Smooth muscle cell (in vitro differentiated cells): ENCODE measurements at regions not wholly inside any gene's neighbourhood (a gene's known extent, or its start where the extent isn't known, plus 50 kb on each side); places are given as distances from the start of the nearest gene placed in this dataset.
A peak's percentile ranks its signal among the peaks of the same experiment; 100 is the strongest.

Experiments
- DNase-seq: peaks from one replicate; lab custom pipeline; 2025; ENCODE audit not compliant: unreplicated experiment; lab: John Stamatoyannopoulos, UW
- H2AFZ ChIP-seq: fragments of 200-600 bp; sonication (generic); 2 replicates; pipeline ENCODE4 v1.6.0; 2016; ENCODE audit warnings: antibody characterized with exemption, low read depth, mild to moderate bottlenecking
- H3F3A ChIP-seq: fragments of 200-600 bp; sonication (generic); 2 replicates; pipeline ENCODE4 v1.6.0; 2017; ENCODE audit warnings: antibody characterized with exemption, low read depth
- H3K27ac ChIP-seq: fragments of 200-600 bp; sonication (generic); 2 replicates; pipeline ENCODE4 v1.5.1; 2016; ENCODE audit warnings: low read depth, mild to moderate bottlenecking
- H3K27me3 ChIP-seq: fragments of 200-600 bp; sonication (generic); 2 replicates; pipeline ENCODE4 v1.6.1; 2016; ENCODE audit warnings: low read depth, mild to moderate bottlenecking
- H3K36me3 ChIP-seq: fragments of 200-600 bp; sonication (generic); 2 replicates; pipeline ENCODE4 v1.5.1; 2016; ENCODE audit warnings: low read depth
- H3K4me1 ChIP-seq: fragments of 200-600 bp; sonication (generic); 2 replicates; pipeline ENCODE4 v1.5.1; 2016; ENCODE audit warnings: low read depth
- H3K4me2 ChIP-seq: fragments of 200-600 bp; sonication (generic); 2 replicates; pipeline ENCODE4 v1.6.0; 2016; ENCODE audit warnings: mild to moderate bottlenecking
- H3K4me3 ChIP-seq: fragments of 200-600 bp; sonication (generic); 2 replicates; pipeline ENCODE4 v1.5.1; 2016; ENCODE audit warnings: mild to moderate bottlenecking
- H3K79me2 ChIP-seq: fragments of 200-600 bp; sonication (generic); 2 replicates; pipeline ENCODE4 v1.6.0; 2016; ENCODE audit warnings: low read depth, mild to moderate bottlenecking
- H3K9ac ChIP-seq: fragments of 200-600 bp; sonication (generic); 2 replicates; pipeline ENCODE4 v1.6.0; 2016; ENCODE audit warnings: low read depth
- H3K9me3 ChIP-seq: fragments of 200-600 bp; sonication (generic); replicated peaks from 2 replicates; pipeline ENCODE4 v1.5.1; 2016; ENCODE audit warnings: low read depth
- H4K20me1 ChIP-seq: fragments of 200-600 bp; sonication (generic); 2 replicates; pipeline ENCODE4 v1.6.0; 2016; ENCODE audit warnings: low read depth
- whole genome bisulfite sequencing: methylation state at CpG from one replicate; pipeline ENCODE4 v1.1.7; 2016; ENCODE audit warnings: low lambda C conversion rate; 5-methylcytosine and 5-hydroxymethylcytosine counted together
- TF ChIP-seq, protein P1 (sequence below): fragments of 200-600 bp; sonication (generic); IDR thresholded peaks from 2 replicates; pipeline ENCODE4 v1.5.1; 2017; ENCODE audit warnings: borderline replicate concordance, mild to moderate bottlenecking, antibody characterized with exemption; ENCODE audit not compliant: insufficient read depth, poor library complexity, severe bottlenecking

DNA sequence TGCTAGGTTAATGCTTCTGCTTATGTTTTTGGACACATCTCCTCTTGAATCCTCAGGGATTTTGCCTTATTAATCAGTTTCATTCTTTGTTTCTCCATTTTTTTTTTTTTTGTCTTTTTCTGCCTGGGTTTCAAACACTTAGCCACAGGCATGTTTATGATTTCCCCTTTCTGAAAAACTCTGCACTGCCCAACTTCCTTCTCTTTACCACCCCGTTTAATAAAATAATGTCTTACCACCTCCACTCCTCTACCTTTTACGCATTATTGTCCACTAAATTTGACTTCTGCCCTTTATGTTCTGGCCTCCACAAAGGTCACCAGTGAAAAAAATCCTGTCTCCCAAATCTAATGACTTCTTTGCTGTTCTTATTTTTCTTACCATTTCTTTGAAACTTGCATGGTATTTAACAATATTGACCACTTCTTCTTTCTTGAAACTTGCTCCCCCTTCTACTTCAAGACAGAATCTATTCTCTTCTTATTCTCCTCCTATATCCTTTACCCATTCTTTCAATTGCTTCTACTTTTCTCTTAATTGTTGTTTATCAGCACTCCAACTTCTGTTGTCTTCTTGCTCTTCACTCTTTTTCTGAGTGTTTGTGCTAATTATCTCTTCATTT, 150.3 kb downstream of the TNFSF18 start:
- no peak overlapping the region for H2AFZ ChIP-seq
- WGBS, result 74% methylated on average over 2 of the region's 2 CpGs
- H3K9me3 ChIP-seq, result no peaks in the 10 kb centered on the region
- no peak overlapping the region for H3K27ac ChIP-seq
- H3K4me1 ChIP-seq, result peaks cover 12% of the 10 kb centered on the region
- DNase-seq, result no peak
- no peaks in the 10 kb centered on the region for H3K27me3 ChIP-seq
- peaks cover 9% of the 10 kb centered on the region for H3F3A ChIP-seq
- TF ChIP-seq, protein P1, sequence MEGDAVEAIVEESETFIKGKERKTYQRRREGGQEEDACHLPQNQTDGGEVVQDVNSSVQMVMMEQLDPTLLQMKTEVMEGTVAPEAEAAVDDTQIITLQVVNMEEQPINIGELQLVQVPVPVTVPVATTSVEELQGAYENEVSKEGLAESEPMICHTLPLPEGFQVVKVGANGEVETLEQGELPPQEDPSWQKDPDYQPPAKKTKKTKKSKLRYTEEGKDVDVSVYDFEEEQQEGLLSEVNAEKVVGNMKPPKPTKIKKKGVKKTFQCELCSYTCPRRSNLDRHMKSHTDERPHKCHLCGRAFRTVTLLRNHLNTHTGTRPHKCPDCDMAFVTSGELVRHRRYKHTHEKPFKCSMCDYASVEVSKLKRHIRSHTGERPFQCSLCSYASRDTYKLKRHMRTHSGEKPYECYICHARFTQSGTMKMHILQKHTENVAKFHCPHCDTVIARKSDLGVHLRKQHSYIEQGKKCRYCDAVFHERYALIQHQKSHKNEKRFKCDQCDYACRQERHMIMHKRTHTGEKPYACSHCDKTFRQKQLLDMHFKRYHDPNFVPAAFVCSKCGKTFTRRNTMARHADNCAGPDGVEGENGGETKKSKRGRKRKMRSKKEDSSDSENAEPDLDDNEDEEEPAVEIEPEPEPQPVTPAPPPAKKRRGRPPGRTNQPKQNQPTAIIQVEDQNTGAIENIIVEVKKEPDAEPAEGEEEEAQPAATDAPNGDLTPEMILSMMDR, result no peak
- H3K9ac ChIP-seq, result no peak overlapping the region
- H3K4me2 ChIP-seq, result no peak overlapping the region
- no peaks in the 10 kb centered on the region for H4K20me1 ChIP-seq
- H3K79me2 ChIP-seq, result no peaks in the 10 kb centered on the region
- H3K4me3 ChIP-seq, result no peak overlapping the region
- H3K36me3 ChIP-seq, result no peaks in the 10 kb centered on the region

DNA sequence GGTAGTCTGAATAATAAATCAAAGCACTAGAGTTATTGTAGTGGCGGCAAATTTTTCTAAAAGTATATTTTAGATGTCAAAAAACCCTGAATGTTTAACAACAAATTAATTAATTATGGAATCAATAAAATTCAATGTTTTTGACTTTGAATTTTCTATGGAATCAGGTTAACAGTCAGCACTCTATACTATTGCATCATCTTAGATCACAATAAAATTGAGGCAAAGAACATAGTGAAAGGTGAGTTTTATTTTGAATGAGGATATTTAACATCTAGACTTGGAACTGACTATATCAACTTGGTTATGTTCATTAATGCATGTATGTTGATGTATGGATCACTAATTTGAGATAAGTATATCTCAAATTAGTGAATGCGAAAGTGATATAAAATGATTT, 148.5 kb downstream of the TNFSF18 start:
- WGBS, result 99% methylated on average over 2 of the region's 2 CpGs
- H3K9ac ChIP-seq, result peak overlapping the region; percentile 63

DNA sequence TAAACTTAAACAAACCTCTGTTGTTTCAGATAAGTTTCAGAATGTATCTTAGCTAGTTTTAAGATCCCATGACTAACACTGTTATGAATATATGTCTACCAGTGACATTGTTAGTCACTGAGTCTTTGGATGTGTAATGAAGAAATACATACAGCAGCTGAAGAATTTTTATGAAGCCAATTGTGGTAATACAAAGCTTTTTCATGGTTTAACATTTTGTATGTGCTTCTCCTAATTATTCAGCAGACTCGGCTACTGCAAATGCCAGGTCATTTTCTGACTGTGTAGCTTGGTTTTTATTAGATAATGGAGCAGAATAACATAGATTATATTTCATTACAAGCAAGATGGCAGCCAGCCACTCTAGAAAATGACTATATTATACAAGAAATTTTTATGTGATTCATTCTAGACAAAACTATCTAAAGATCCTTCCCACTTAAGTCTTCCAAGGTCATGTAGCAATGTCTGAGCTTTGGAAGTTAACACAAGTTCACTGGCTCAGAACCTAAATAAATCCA, 147.8 kb downstream of the TNFSF18 start:
- H3K27ac ChIP-seq, result peak overlapping the region; percentile 95
- H2AFZ ChIP-seq, result no peak overlapping the region
- H3K4me2 ChIP-seq, result peak overlapping the region; percentile 74
- H4K20me1 ChIP-seq, result no peaks in the 10 kb centered on the region
- H3K4me3 ChIP-seq, result no peak overlapping the region
- H3K9ac ChIP-seq, result peak overlapping the region; percentile 63
- peaks cover 27% of the 10 kb centered on the region for H3F3A ChIP-seq
- peaks cover 12% of the 10 kb centered on the region for H3K4me1 ChIP-seq
- H3K79me2 ChIP-seq, result no peaks in the 10 kb centered on the region
- TF ChIP-seq, protein P1, result no peak
- no peaks in the 10 kb centered on the region for H3K27me3 ChIP-seq
- DNase-seq, result no peak
- WGBS, result 12% methylated on average over 1 of the region's 1 CpG
- H3K36me3 ChIP-seq, result no peaks in the 10 kb centered on the region
- H3K9me3 ChIP-seq, result no peaks in the 10 kb centered on the region

More for the DNA sequence above, 148.5 kb downstream of the TNFSF18 start:
- Histone ChIP-seq H2AFZ (no peak overlapping the region), H3K79me2 (no peaks in the 10 kb centered on the region), H3K27ac (peak overlapping the region; percentile 95), H3K4me1 (peaks cover 12% of the 10 kb centered on the region), H3K36me3 (no peaks in the 10 kb centered on the region), H3K27me3 (no peaks in the 10 kb centered on the region), H3K4me2 (peak overlapping the region; percentile 74), H3K4me3 (no peak overlapping the region), H3K9me3 (no peaks in the 10 kb centered on the region), H4K20me1 (no peaks in the 10 kb centered on the region), H3F3A (peaks cover 25% of the 10 kb centered on the region)
- TF ChIP-seq, protein P1, result no peak
- no peak for DNase-seq
